ENCODE measurements at regions not wholly inside any gene's neighbourhood (a gene's known extent, or its start where the extent isn't known, plus 50 kb on each side); places are given as distances from the start of the nearest gene placed in this dataset.

GRCh38 chr12:9392842-9393241 lies 184.6 kb upstream of the PZP start:
- 94 to 97% methylated on average over 1 of the region's 1 CpG for WGBS, 2 donors

GRCh38 chr12:9391815-9392214 lies 183.6 kb upstream of the PZP start:
- no peaks in the 10 kb centered on the region for H3K36me3 ChIP-seq (ENCODE audit: low read depth, missing control alignments)
- peaks cover 12% of the 10 kb centered on the region for H3K4me1 ChIP-seq
- intact Hi-C loops (cut with DNase I; ENCODE audit: low total_unique reads): no loop called here
- H3K27me3 ChIP-seq: no peaks in the 10 kb centered on the region
- TF ChIP-seq CTCF (IDR thresholded peaks at IDR 0.05) (no peak), POLR2A (IDR thresholded peaks at IDR 0.05) (no peak)
- no peak overlapping the region for H3K4me3 ChIP-seq
- H3K27ac ChIP-seq: no peak overlapping the region
- no peaks in the 10 kb centered on the region for H3K9me3 ChIP-seq
- 30 to 52% methylated on average over 2 of the region's 2 CpGs for WGBS, 2 donors
- no peak for DNase-seq

More at GRCh38 chr12:9392842-9393241, 184.6 kb upstream of the PZP start:
- H3K27me3 ChIP-seq: no peaks in the 10 kb centered on the region
- H3K4me1 ChIP-seq: peaks cover 7% of the 10 kb centered on the region
- H3K36me3 ChIP-seq (ENCODE audit: low read depth, missing control alignments): no peaks in the 10 kb centered on the region
- TF ChIP-seq POLR2A (IDR thresholded peaks at IDR 0.05) (no peak), CTCF (IDR thresholded peaks at IDR 0.05) (no peak)
- peak overlapping the region; percentile 12 to 34 for H3K27ac ChIP-seq
- intact Hi-C loops (cut with DNase I; ENCODE audit: low total_unique reads): no loop called here
- H3K9me3 ChIP-seq: no peaks in the 10 kb centered on the region
- DNase-seq: no peak
- no peak overlapping the region for H3K4me3 ChIP-seq

- no peaks in the 10 kb centered on the region for H3K36me3 ChIP-seq (ENCODE audit: low read depth, missing control alignments)
- no peak overlapping the region for H3K27ac ChIP-seq
Measured at GRCh38 chr12:9390761-9391160, 182.6 kb upstream of the PZP start.

GRCh38 chr12:9389796-9390195 lies 181.6 kb upstream of the PZP start:
- 67% methylated on average over 10 of the region's 10 CpGs for WGBS, 2 donors
- intact Hi-C loops (cut with DNase I; ENCODE audit: low total_unique reads): no loop called here
- TF ChIP-seq CTCF (IDR thresholded peaks at IDR 0.05) (no peak), POLR2A (IDR thresholded peaks at IDR 0.05) (no peak)
- H3K36me3 ChIP-seq (ENCODE audit: low read depth, missing control alignments): no peaks in the 10 kb centered on the region
- H3K4me3 ChIP-seq: no peak overlapping the region
- no peak for DNase-seq
- peak overlapping the region in 1 of 2 donors; percentile 60 for H3K27ac ChIP-seq
- peaks cover 12% of the 10 kb centered on the region for H3K4me1 ChIP-seq
- no peaks in the 10 kb centered on the region for H3K27me3 ChIP-seq
- H3K9me3 ChIP-seq: no peaks in the 10 kb centered on the region

More at GRCh38 chr12:9390761-9391160, 182.6 kb upstream of the PZP start:
- DNase-seq: no peak
- no peak for TF ChIP-seq CTCF (IDR thresholded peaks at IDR 0.05)
- no peak for TF ChIP-seq POLR2A (IDR thresholded peaks at IDR 0.05)
- Histone ChIP-seq H3K4me1 (peaks cover 12% of the 10 kb centered on the region), H3K4me3 (no peak overlapping the region), H3K27me3 (no peaks in the 10 kb centered on the region), H3K9me3 (no peaks in the 10 kb centered on the region)
- 64 to 65% methylated on average over 3 of the region's 3 CpGs for WGBS, 2 donors
- intact Hi-C loops (cut with DNase I; ENCODE audit: low total_unique reads): no loop called here

- TF ChIP-seq POLR2A (IDR thresholded peaks at IDR 0.05) (no peak), CTCF (IDR thresholded peaks at IDR 0.05) (no peak)
Measured at GRCh38 chr12:9388379-9388778, 180.2 kb upstream of the PZP start.

More at GRCh38 chr12:9388379-9388778, 180.2 kb upstream of the PZP start:
- no peak overlapping the region for H3K4me3 ChIP-seq
- no peaks in the 10 kb centered on the region for H3K27me3 ChIP-seq
- 74 to 77% methylated on average over 8 of the region's 8 CpGs for WGBS, 2 donors
- no peak for DNase-seq
- H3K36me3 ChIP-seq (ENCODE audit: low read depth, missing control alignments): no peaks in the 10 kb centered on the region
- H3K27ac ChIP-seq: peak overlapping the region; percentile 9 to 60
- no peaks in the 10 kb centered on the region for H3K9me3 ChIP-seq
- H3K4me1 ChIP-seq: peaks cover 12% of the 10 kb centered on the region
- intact Hi-C loops (cut with DNase I; ENCODE audit: low total_unique reads): no loop called here

Data from testis (tissue), 2 donors.